HepG2 (cell line): ENCODE measurements at regions not wholly inside any gene's neighbourhood (a gene's known extent, or its start where the extent isn't known, plus 50 kb on each side); places are given as distances from the start of the nearest gene placed in this dataset.

ENCODE experiments used
- ATAC-seq: fragments of 200-7000 bp; cut with Tn5 transposase; 3 replicates; pipeline ENCODE4 v1.9.1; 2020; ENCODE audit warnings: mild to moderate bottlenecking, moderate library complexity
- BruUV-seq: library from RNA; stranded (reverse); fragments of 400-500 nt; replicated peaks from 2 replicates; lab custom pipeline; 2021; lab: Mats Ljungman, UMichigan
- CTCF ChIA-PET: fragments of 300-600 bp; formaldehyde crosslinking; extraction: SDS; loops from one replicate; lab custom pipeline; 2021; ENCODE audit warnings: low total read pairs, inconsistent platforms, low intra/inter-chr PET ratio; lab: Yijun Ruan, JAX
- POLR2A ChIA-PET: fragments of 350-600 bp; sonication (Branson Sonifier 250); formaldehyde crosslinking; loops from one replicate; lab custom pipeline; 2020; ENCODE audit warnings: antibody characterized with exemption, inconsistent platforms; lab: Yijun Ruan, JAX
- DNase-seq: peaks from one replicate; pipeline ENCODE4 v3.0.0-alpha.2; 2015; ENCODE audit warnings: low spot score
- FAIRE-seq: peaks from 3 replicates; lab custom pipeline; 2011; peaks lifted over from hg19 to GRCh38; lab: Jason Lieb, UNC
- H2AFZ ChIP-seq: one replicate; pipeline ENCODE4 v1.6.1; 2011; ENCODE audit warnings: low read length, inconsistent platforms
- H3K27ac ChIP-seq: fragments of 300-600 bp; 3 replicates; pipeline ENCODE4 v1.8.0; 2011; ENCODE audit warnings: mixed run types, mild to moderate bottlenecking, mixed read lengths, low read length, inconsistent platforms; ENCODE audit not compliant: insufficient read depth; ENCODE audit errors: extremely low read length
- H3K27me3 ChIP-seq, 2 experiments: fragments of 200-600 bp in 1 of 2; 2 replicates in 1 of 2; 3 replicates in 1 of 2; pipeline versions ENCODE4 v1.6.0 to v1.8.0; 2011; ENCODE audit warnings: low read length in 2 of 2, mild to moderate bottlenecking in 2 of 2, moderate library complexity in 2 of 2, inconsistent platforms in 1 of 2; ENCODE audit not compliant: insufficient read depth in 2 of 2, control insufficient read depth in 1 of 2
- H3K36me3 ChIP-seq, 2 experiments: fragments of 200-600 bp in 1 of 2; replicated peaks in 1 of 2; 2 replicates in 1 of 2; 3 replicates in 1 of 2; pipeline versions ENCODE4 v1.5.1 to v1.8.0; 2011; ENCODE audit warnings: low read length in 2 of 2, inconsistent platforms in 1 of 2; ENCODE audit not compliant: insufficient read depth in 2 of 2, control insufficient read depth in 1 of 2
- H3K4me1 ChIP-seq: 2 replicates; pipeline ENCODE4 v1.5.1; 2012; ENCODE audit warnings: low read length, inconsistent platforms; ENCODE audit not compliant: insufficient read depth
- H3K4me2 ChIP-seq: 2 replicates; pipeline ENCODE4 v1.6.0; 2011; ENCODE audit warnings: low read depth, low read length, inconsistent platforms
- H3K4me3 ChIP-seq, 3 experiments: fragments of 200-600 bp in 1 of 3; sonication (generic), shearing (Covaris generic) in 1 of 3; replicated peaks in 1 of 3; 2 replicates each; pipeline ENCODE4 v1.5.1; 2011 to 2016; ENCODE audit warnings: low read length in 3 of 3, inconsistent platforms in 2 of 3, low read depth in 2 of 3, mild to moderate bottlenecking in 2 of 3, control low read depth in 1 of 3, mixed read lengths in 1 of 3; ENCODE audit not compliant: insufficient read depth in 1 of 3
- H3K79me2 ChIP-seq: one replicate; pipeline ENCODE4 v1.6.1; 2011; ENCODE audit warnings: low read length, inconsistent platforms; ENCODE audit not compliant: insufficient read depth
- H3K9ac ChIP-seq: 2 replicates; pipeline ENCODE4 v1.6.0; 2011; ENCODE audit warnings: mild to moderate bottlenecking, low read depth, low read length, inconsistent platforms; ENCODE audit not compliant: insufficient read depth
- H3K9me3 ChIP-seq: 2 replicates; pipeline ENCODE4 v1.5.1; 2012; ENCODE audit warnings: mild to moderate bottlenecking, low read length
- H4K20me1 ChIP-seq: 2 replicates; pipeline ENCODE4 v1.6.0; 2011; ENCODE audit warnings: inconsistent platforms, mild to moderate bottlenecking, low read length, moderate library complexity; ENCODE audit not compliant: insufficient read depth
- ATF3 ChIP-seq: sonication (generic); formaldehyde crosslinking; IDR thresholded peaks from 2 replicates; pipeline ENCODE4 v1.4.0; 2020; ENCODE audit warnings: missing genetic modification reagents
- ELF1 ChIP-seq: sonication (generic); formaldehyde crosslinking; IDR thresholded peaks from 2 replicates; pipeline ENCODE4 v1.4.0; 2020; ENCODE audit warnings: missing genetic modification reagents
- ERF ChIP-seq: IDR thresholded peaks from 2 replicates; pipeline ENCODE4 v1.6.1; 2018; ENCODE audit warnings: missing biosample characterization, missing genetic modification reagents
- FIP1L1 ChIP-seq: fragments of 200-400 bp; formaldehyde crosslinking; IDR thresholded peaks from 2 replicates; pipeline ENCODE4 v1.6.1; 2018; ENCODE audit warnings: low read depth, mild to moderate bottlenecking, low read length, moderate library complexity, borderline replicate concordance; ENCODE audit not compliant: insufficient read depth
- HIVEP1 ChIP-seq: sonication (generic); formaldehyde crosslinking; IDR thresholded peaks from 2 replicates; pipeline ENCODE4 v1.4.0; 2020; ENCODE audit warnings: mild to moderate bottlenecking, missing genetic modification reagents
- IKZF4 ChIP-seq: sonication (generic); formaldehyde crosslinking; IDR thresholded peaks from 2 replicates; pipeline ENCODE4 v1.5.1; 2020; ENCODE audit warnings: borderline replicate concordance, mild to moderate bottlenecking, low read depth, missing genetic modification reagents; ENCODE audit errors: not compliant biosample characterization
- NR2F6 ChIP-seq, 2 experiments: IDR thresholded peaks; 2 replicates each; pipeline ENCODE4 v1.6.1; 2016; ENCODE audit warnings: antibody characterized with exemption in 1 of 2, mild to moderate bottlenecking in 1 of 2
- THYN1 ChIP-seq: sonication (generic); formaldehyde crosslinking; IDR thresholded peaks from 2 replicates; pipeline ENCODE4 v1.8.1; 2023; ENCODE audit warnings: low read depth, mild to moderate bottlenecking, moderate library complexity, missing genetic modification reagents, borderline replicate concordance
- TRIM24 ChIP-seq: sonication (generic); formaldehyde crosslinking; IDR thresholded peaks from 2 replicates; pipeline ENCODE4 v1.8.0; 2022; ENCODE audit warnings: mild to moderate bottlenecking, missing genetic modification reagents
- ZSCAN5A ChIP-seq: sonication (generic); formaldehyde crosslinking; IDR thresholded peaks from 2 replicates; pipeline ENCODE4 v1.8.0; 2022; ENCODE audit warnings: mild to moderate bottlenecking, missing genetic modification reagents, borderline replicate concordance
- WGBS: methylation state at CpG from one replicate; pipeline ENCODE4 v1.1.6; 2017; ENCODE audit warnings: low lambda C conversion rate; 5-methylcytosine and 5-hydroxymethylcytosine counted together
- in situ Hi-C: cut with HindIII; loops from 2 replicates; pipeline ENCODE4 v1.10.0; 2017; ENCODE audit warnings: low pct_unique_long_range_greater_than_20kb; ENCODE audit not compliant: extremely low pct_ligation_motif_present
- intact Hi-C: fragments of 100-400 bp; cut with micrococcal nuclease; formaldehyde crosslinking; loops from one replicate; pipeline ENCODE4 v1.10.0; 2022; ENCODE audit not compliant: unreplicated experiment

GRCh38 chr9:16152276-16153101, 599.6 kb downstream of the CCDC171 start (continued):
- TF ChIP-seq ZSCAN5A (CRISPR knock-in tag): no peak

- POLR2A ChIA-PET: no interaction called here
These were observed 600.4 kb downstream of the CCDC171 start for GRCh38 chr9:16153221-16153620.

More at GRCh38 chr9:16153221-16153620, 600.4 kb downstream of the CCDC171 start:
- H3K36me3 ChIP-seq: no peaks in the 10 kb centered on the region
- H2AFZ ChIP-seq: no peak overlapping the region
- in situ Hi-C loops: no loop called here
- H3K9me3 ChIP-seq: no peaks in the 10 kb centered on the region
- H3K4me1 ChIP-seq: no peaks in the 10 kb centered on the region
- TF ChIP-seq FIP1L1 (no peak), TRIM24 (no peak), ELF1 (CRISPR knock-in tag) (no peak), ERF (CRISPR knock-in tag) (no peak), ATF3 (no peak), NR2F6 (IDR thresholded peaks at IDR 0.05) (no peak), NR2F6 (CRISPR knock-in tag; IDR thresholded peaks at IDR 0.05) (no peak), THYN1 (no peak), HIVEP1 (CRISPR knock-in tag) (no peak), IKZF4 (CRISPR knock-in tag) (no peak)
- no peak overlapping the region for H3K4me3 ChIP-seq
- BruUV-seq: no TSS peak
- H4K20me1 ChIP-seq: no peaks in the 10 kb centered on the region
- no peak overlapping the region for H3K4me2 ChIP-seq
- no peaks in the 10 kb centered on the region for H3K79me2 ChIP-seq
- peaks cover 0 to 18% of the 10 kb centered on the region in 2 experiments; a peak in 1 of 5 replicates for H3K27me3 ChIP-seq
- no peak overlapping the region for H3K27ac ChIP-seq
- FAIRE-seq (no peak), ATAC-seq (no peak), DNase-seq (no peak)
- no peak overlapping the region for H3K9ac ChIP-seq
- intact Hi-C loops: no loop called here
- WGBS: 9% methylated on average over 9 of the region's 11 CpGs
- CTCF ChIA-PET: no interaction called here
